ENCODE measurements at regions not wholly inside any gene's neighbourhood (a gene's known extent, or its start where the extent isn't known, plus 50 kb on each side); places are given as distances from the start of the nearest gene placed in this dataset.

- no peak for FAIRE-seq
- DNase-seq (ENCODE audit: low spot score), result no peak
These were observed 106.0 kb upstream of the PKDCC start for GRCh38 chr2:41941831-41942230.

DNA sequence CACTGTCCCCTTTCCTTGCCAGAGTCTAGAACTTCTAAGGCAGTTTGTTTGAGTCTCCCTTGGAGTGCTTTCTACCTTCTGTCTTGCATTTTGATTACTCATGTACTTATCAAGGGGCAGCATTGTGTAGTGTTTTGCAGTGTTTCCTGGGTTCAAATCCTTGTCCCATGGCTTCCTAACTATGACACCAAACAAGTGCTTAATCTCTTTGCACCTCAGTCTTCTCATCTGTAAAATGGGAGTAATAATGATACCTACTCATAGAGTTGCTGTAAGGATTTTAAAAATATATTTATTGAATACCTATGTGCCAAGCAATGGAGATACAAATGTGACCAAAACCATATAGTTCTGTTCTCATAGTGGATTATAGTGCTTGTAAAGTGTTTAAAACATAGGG lies 105.5 kb upstream of the PKDCC start:
- DNase-seq (ENCODE audit: low spot score) (no peak), FAIRE-seq (no peak)

DNA sequence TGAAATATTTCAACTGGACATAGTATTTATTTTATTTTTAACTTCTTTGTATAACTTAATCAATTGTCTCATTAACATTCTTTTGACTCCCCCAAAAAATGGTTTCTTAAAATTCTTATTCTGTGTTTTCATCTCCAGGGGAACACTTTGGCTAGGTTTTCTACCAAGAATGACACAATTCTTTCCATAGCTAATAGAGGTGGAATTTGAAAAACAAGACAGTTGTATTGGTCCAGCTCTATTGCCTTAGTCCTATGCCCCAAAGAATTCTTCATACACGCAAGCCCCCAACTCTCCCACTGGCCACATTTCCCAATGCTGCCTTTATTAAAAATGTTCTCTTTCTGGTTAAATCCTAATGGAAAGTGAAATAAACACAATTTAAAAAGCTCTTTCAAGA lies 104.7 kb upstream of the PKDCC start:
- FAIRE-seq (no peak), DNase-seq (ENCODE audit: low spot score) (no peak)

DNA sequence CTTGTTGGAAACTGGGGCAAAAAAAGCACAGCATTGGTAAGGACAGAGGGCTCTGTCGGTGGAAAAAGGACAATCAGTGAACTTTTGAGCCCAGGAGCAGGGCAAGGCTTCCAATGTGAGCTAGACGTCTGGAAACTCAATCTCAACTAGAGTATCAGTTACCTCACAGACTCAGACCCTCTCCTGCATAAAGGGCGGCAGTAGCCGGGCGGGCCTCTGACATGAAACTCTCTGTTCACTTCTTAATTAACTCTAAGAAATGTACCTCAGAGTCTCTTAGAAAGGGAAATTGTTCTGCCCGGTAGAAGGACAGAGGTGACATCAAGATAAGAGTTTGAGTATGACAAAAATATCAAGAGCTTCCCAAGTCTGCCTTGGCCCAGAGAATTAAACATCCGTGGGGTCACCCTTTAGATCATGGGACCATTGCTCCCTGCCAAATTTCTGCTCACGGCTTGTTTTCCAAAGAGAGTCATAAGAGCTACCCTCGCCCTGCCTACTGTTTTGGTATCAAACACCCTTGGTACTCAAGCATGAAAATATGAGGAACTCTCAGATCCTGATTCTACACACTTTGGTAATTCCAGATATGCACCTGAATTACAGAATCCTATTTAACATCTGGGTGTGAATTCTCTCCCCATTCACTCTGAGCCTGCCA lies 103.5 kb upstream of the PKDCC start:
- FAIRE-seq, result no peak

GRCh38 chr2:41947701-41948396 lies 100.0 kb upstream of the PKDCC start:
- DNase-seq (ENCODE audit: low spot score) (no peak), FAIRE-seq (no peak)

More for the DNA sequence above, 103.5 kb upstream of the PKDCC start:
- DNase-seq (ENCODE audit: low spot score), result no peak

DNA sequence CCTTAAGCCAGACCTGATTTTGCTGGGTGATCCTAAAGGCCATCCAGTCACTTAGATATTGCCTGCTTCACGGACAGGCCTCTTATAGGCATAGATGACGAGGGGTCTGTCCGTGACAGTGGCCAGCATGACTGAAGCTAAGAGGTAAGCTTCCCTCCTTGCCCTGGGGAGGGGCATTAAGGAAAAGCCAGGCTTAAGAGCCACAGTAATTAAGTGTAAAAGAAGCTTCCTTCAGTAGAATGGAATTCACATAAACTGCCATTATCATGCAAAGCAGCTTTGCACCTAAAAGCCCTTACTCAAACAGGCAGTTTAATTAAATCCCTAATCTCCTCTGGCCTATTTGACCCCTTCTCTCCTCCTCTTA lies 99.4 kb upstream of the PKDCC start:
- no peak for FAIRE-seq

DNA sequence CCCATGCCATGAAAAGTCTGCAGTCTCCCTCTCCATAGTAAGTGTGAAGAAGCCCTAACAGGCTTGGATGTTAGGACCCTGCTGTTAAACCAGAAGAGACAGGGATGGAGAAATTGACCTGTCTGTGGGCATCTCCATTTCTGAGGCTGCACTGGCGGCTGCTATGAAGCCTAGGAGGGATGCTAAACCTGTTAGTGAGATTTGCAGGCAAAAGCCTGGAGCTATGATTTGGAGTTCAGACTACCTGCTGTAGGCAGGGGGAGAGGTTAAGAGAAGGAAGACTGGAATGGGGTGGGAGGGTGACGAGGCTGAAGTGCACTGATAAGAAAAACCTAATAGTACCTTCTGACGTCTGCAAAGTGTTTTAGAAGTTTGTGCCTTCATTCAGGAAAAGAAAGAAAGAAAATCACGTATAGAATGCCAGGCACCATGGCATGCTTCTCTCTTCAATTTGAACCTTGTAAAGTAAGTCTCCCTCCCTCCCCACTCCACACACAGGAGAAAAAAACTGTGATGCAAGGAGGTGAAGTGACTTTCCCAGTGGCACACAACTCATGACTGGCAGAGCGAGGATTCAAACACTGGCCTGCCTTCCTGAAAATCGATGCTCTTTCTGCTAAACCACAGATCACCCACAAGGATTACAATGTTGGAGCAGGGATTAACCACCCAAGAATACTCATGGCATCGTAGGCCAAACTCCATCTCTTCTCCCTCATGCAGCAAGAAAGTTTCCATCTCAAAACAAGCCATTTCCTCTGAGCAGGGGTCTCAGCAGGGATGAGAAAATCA lies 98.5 kb upstream of the PKDCC start:
- DNase-seq (ENCODE audit: low spot score), result no peak
- FAIRE-seq, result no peak

More for the DNA sequence above, 99.4 kb upstream of the PKDCC start:
- no peak for DNase-seq (ENCODE audit: low spot score)

DNA sequence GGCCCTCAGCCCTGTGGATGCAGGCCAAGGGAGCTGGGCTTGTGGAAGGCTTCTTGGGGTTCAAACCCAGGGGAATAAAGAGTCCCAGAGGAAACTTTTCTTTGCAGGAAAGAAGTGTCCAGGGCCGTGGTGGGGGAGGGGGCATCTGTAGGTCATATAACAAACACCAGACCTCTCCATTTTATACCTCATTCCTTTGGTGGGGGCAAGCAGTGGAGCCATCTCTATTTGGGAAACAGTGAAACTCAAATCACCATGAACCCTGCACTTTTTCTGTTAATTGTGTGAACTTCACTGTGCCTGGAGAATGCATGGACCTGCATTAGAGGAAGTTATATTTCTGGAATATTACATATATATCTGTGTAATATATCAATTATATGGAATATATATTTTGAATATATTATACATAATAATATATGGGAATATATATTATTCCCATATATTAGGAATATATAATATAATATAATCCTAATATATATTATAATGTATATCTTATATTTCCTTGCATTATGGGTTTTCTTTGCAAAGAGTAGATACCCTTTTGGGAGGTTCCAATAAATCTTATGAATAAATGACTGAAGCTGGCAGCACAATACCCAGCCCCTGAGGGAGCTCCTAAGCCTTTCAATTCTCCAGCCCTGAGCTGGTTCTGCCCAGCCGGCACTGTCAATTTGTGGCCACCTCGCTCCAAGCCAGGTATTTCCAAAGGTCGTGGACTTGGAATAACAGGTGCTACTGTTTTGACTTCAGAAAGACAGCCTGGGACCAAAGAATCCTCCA lies 97.7 kb upstream of the PKDCC start:
- no peak for FAIRE-seq
- DNase-seq (ENCODE audit: low spot score), result no peak

DNA sequence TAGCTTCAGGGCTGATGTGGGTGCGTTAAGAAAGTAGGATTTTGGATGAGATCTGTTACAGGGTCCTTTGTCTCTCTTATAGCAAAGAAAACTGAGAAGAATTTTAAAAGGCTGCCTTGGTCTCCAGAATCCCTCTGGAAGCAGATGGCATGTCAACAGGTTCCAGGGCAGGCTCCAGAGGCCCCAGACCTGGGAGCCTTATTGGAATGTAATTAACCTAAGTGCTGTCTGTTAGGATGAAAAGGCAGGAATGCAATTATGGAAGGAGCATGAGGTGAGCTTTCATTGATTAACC lies 97.2 kb upstream of the PKDCC start:
- no peak for FAIRE-seq
- DNase-seq (ENCODE audit: low spot score), result no peak

- DNase-seq (ENCODE audit: low spot score), result no peak
- FAIRE-seq, result no peak
These were observed 93.2 kb upstream of the PKDCC start for GRCh38 chr2:41954304-41955291.

- DNase-seq (ENCODE audit: low spot score), result no peak
These were observed 92.3 kb upstream of the PKDCC start for GRCh38 chr2:41955316-41956043.

GRCh38 chr2:41957431-41957830 lies 90.4 kb upstream of the PKDCC start:
- no peak for FAIRE-seq
- no peak for DNase-seq (ENCODE audit: low spot score)

More at GRCh38 chr2:41955316-41956043, 92.3 kb upstream of the PKDCC start:
- no peak for FAIRE-seq

- FAIRE-seq, result no peak
- DNase-seq (ENCODE audit: low spot score), result no peak
These were observed 89.6 kb upstream of the PKDCC start for GRCh38 chr2:41958251-41958650.

DNA sequence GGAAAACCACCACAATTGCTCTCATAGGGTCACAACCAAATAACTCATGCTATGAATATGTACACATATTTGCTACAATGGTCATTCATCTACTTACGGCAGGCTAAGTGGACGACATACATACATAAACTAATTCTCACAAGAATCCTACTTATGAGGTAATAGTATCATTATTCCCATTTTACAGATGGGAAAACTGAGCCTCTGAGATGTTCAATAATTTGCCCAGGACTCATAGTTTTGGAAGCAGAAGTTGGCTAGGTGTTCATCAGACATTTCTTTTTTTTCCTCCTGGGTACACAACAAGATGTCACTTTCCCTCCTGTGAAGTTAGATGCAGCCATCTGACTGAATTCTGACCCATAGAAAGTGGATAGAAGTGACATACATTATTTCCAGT lies 89.0 kb upstream of the PKDCC start:
- no peak for FAIRE-seq

DNA sequence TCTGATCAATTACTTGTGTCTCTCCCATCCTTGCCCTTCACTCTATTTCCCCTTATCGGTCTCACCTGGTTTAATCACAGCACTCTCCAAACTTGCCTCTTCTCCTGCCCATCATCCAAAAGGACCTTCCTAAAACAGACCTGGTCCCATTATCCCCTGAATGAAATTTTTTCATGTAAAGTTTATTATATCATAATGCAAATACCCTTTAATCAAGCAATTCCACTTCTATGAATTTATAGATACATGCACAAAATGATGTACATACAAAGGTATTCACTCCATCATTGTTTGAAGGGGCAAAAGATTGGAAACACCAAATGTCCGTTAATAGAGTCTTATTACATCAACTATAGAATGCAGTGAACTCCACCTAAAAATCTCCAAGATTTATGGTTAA lies 88.1 kb upstream of the PKDCC start:
- DNase-seq (ENCODE audit: low spot score) (no peak), FAIRE-seq (no peak)

More for the DNA sequence above, 89.0 kb upstream of the PKDCC start:
- DNase-seq (ENCODE audit: low spot score), result no peak

DNA sequence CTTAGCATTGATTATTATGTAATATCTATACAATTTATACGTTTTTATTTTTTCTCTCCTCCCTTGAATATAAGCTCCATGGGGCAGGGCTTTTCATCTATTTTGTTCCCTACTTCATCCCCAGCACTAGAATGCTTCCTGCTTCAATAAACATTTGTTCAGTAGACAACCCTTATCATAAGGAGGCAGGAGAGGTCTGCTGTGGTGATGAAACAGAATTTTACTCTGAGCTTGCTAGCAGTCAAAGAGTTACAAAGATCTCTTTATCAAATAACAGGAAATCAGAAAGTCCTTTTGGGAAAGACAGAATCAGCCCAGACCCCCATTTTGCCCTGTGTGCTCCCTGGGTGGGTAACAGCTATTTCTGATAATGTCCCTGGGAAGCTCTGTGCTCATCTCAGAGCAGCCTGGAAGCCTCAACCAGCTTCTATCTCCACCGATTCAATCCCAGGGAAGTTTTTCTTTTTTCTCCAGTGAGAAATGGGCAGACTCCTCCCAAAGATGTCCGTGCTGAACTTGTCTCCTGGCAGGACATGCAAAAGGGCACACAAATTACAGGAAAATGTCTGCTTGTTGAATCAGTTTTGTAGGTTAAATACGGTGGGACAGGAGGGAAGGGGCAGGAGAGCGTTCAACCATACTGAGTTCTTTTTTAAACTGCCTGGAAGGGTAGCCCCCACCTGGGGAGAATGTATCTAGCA lies 84.7 kb upstream of the PKDCC start:
- no peak for DNase-seq (ENCODE audit: low spot score)
- FAIRE-seq, result no peak

DNA sequence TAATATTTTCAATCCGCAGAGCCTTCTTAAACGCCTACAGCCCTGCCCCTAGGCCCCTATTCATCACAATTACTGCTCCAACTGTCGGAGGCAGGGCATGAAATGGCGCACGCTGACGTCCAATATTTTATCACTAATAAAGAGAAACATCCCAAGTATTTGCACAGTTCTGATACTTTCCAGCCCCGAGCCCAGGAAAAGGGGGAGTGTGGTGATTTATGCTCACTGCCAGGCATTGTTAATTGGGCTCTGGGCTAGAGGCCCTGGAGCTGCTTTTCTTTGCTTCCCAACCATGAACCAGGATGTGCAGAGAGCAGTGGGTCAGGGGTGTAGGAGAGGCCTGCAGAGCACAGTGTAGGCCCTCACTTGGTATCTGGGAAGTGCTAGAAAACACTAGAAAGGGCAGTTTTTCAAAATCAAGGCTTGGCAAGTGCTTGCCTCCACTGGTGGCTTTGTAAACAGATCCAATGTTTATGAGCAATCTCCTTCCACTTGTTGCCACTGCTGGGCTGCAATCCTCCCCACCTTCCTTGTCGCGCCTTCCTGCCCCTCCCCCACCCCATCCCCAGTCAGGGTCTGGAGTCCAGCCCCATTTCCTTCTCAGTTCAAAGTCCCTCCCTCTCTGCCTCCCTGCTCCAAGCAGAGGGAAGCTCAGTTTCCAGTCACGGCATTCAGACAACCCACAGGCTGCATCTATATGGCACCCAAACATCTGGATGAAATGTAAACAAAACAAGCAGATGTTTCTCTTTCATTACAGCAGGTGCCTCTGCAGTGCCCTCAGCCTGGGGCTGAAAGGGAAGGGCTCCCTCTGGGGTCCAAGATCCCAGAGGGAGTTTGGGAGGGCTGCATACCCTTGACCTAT lies 83.9 kb upstream of the PKDCC start:
- FAIRE-seq, result no peak
- DNase-seq (ENCODE audit: low spot score), result no peak

GRCh38 chr2:41965173-41965908 lies 82.5 kb upstream of the PKDCC start:
- DNase-seq (ENCODE audit: low spot score) (no peak), FAIRE-seq (no peak)
